ENCODE measurements at regions not wholly inside any gene's neighbourhood (a gene's known extent, or its start where the extent isn't known, plus 50 kb on each side); places are given as distances from the start of the nearest gene placed in this dataset.

GRCh38 chr22:48379371-48379770, 1448.3 kb downstream of the BRD1 start:
- peaks cover 0 to 15% (median 9%) of the 10 kb centered on the region in 8 donors for H3K9me3 ChIP-seq
- 82 to 91% (median 86%) methylated on average over 6 to 13 of the region's 13 CpGs for WGBS, 5 donors
- no peak for DNase-seq
- no peaks in the 10 kb centered on the region for H3K36me3 ChIP-seq
- H3K27ac ChIP-seq: no peak overlapping the region
- TF ChIP-seq POLR2AphosphoS5 (IDR thresholded peaks at IDR 0.05) (no peak), POLR2A (IDR thresholded peaks at IDR 0.05) (no peak)
- TF ChIP-seq, protein P1, sequence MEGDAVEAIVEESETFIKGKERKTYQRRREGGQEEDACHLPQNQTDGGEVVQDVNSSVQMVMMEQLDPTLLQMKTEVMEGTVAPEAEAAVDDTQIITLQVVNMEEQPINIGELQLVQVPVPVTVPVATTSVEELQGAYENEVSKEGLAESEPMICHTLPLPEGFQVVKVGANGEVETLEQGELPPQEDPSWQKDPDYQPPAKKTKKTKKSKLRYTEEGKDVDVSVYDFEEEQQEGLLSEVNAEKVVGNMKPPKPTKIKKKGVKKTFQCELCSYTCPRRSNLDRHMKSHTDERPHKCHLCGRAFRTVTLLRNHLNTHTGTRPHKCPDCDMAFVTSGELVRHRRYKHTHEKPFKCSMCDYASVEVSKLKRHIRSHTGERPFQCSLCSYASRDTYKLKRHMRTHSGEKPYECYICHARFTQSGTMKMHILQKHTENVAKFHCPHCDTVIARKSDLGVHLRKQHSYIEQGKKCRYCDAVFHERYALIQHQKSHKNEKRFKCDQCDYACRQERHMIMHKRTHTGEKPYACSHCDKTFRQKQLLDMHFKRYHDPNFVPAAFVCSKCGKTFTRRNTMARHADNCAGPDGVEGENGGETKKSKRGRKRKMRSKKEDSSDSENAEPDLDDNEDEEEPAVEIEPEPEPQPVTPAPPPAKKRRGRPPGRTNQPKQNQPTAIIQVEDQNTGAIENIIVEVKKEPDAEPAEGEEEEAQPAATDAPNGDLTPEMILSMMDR (IDR thresholded peaks at IDR 0.05 in 8 of 11, conservative IDR thresholded peaks at IDR 0.05 in 3 of 11): no peak
- no peak overlapping the region for H3K4me3 ChIP-seq
- intact Hi-C loops (cut with DNase I; ENCODE audit: low total_unique reads): no loop called here
- H3K27me3 ChIP-seq (replicated peaks in 1 of 7): peaks cover 0 to 57% (median 15%) of the 10 kb centered on the region in 7 donors
- no peaks in the 10 kb centered on the region for H3K4me1 ChIP-seq

DNA sequence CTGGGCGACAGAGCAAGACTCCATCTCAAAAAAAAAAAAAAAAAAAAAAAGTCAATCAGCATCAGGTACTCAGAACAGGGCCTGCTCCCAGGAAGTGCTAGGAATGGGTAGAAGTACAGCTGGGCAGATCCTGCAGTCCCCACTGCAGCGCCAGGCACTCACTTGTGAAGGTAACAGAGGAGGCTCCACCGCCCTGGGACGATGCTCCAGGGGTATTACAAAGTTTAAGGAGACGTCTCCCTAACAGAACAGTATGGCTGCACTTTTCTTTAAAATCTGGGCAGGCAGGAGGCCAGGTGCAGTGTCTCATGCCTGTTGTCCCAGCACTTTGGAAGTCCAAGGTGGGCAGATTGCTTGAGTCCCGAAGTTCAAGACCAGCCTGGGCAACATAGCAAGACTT, 1449.0 kb downstream of the BRD1 start:
- 80 to 96% (median 91%) methylated on average over 6 of the region's 6 CpGs for WGBS, 5 donors
- no peak overlapping the region for H3K4me3 ChIP-seq
- H3K9me3 ChIP-seq: peaks cover 0 to 8% (median 2%) of the 10 kb centered on the region in 8 donors
- H3K27me3 ChIP-seq (replicated peaks in 1 of 7): peaks cover 0 to 62% (median 15%) of the 10 kb centered on the region in 7 donors
- no peaks in the 10 kb centered on the region for H3K4me1 ChIP-seq
- intact Hi-C loops (cut with DNase I; ENCODE audit: low total_unique reads): no loop called here
- H3K36me3 ChIP-seq: no peaks in the 10 kb centered on the region
- peak; percentile 48 for DNase-seq
- TF ChIP-seq, protein P1 (IDR thresholded peaks at IDR 0.05 in 8 of 11, conservative IDR thresholded peaks at IDR 0.05 in 3 of 11): no peak
- no peak for TF ChIP-seq POLR2AphosphoS5 (IDR thresholded peaks at IDR 0.05)
- no peak for TF ChIP-seq POLR2A (IDR thresholded peaks at IDR 0.05)
- H3K27ac ChIP-seq: no peak overlapping the region

DNA sequence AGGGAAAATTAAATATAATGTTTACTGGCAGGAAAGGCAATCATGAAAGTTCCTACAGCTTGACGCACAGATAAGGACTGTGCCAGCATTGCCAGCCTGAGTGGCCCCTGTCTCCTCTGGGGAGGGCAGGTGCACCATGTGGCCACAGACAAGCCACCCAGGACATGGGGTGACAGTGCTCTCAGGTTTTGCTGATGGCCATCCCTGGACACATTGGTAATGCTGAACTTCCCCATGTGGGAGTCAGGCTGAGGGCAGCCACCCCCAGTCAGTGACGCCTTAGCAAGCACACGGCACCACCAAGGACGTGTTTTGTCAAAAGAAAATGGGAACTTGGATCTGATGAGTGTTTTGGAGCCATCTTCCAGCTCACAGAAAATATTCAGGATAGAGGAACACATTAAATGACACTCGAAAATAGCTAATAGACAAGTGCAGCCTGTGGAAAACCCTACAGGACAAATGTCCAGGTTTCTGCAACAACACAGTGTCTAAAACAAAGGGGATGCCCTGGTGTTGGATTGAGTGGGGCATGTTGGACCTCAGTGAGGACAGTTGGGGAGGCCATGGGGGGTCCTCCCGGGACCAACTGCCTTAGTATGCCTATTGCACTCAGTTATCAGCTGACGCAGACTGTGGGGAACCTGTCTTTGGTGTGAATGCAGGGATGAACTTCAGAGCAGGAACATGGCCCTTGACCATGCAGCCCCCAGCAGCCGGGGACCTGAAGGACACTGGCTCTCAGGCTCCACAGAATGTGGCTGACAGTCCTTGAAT, 1450.5 kb downstream of the BRD1 start:
- Histone ChIP-seq H3K4me3 (no peak overlapping the region), H3K27ac (no peak overlapping the region), H3K36me3 (no peaks in the 10 kb centered on the region), H3K4me1 (no peaks in the 10 kb centered on the region), H3K9me3 (no peaks in the 10 kb centered on the region), H3K27me3 (replicated peaks in 1 of 7) (peaks cover 0 to 71% (median 15%) of the 10 kb centered on the region in 7 donors)
- peak; percentile 51 for DNase-seq
- intact Hi-C loops (cut with DNase I; ENCODE audit: low total_unique reads): no loop called here
- TF ChIP-seq POLR2AphosphoS5 (IDR thresholded peaks at IDR 0.05): no peak
- TF ChIP-seq, protein P1 (IDR thresholded peaks at IDR 0.05 in 8 of 11, conservative IDR thresholded peaks at IDR 0.05 in 3 of 11): no peak
- TF ChIP-seq POLR2A (IDR thresholded peaks at IDR 0.05): no peak
- WGBS, 5 donors: 64 to 79% (median 70%) methylated on average over 8 of the region's 8 CpGs

DNA sequence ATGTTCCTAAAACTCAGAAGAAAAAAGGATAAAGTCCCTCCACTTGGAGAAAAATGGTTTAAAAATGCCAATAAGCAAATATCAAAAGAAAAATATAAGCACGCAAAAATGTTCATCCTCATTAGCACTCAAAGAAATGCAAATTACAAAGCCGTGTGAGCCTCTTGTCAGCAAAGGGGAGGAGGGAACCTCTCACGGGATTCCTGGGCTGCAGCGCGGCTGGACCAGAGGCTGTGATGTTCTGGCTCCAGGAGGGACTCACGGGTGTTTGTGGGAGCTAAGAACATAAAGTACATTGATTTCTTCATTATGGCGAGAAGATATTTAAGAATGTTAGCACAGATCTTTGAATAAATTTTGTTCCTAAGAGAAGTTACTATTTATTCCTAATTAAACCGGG, 1451.2 kb downstream of the BRD1 start:
- no peak overlapping the region for H3K4me3 ChIP-seq
- H3K27me3 ChIP-seq (replicated peaks in 1 of 7): peaks cover 0 to 75% (median 15%) of the 10 kb centered on the region in 7 donors
- no peak overlapping the region for H3K27ac ChIP-seq
- H3K4me1 ChIP-seq: no peaks in the 10 kb centered on the region
- H3K36me3 ChIP-seq: no peaks in the 10 kb centered on the region
- DNase-seq: peak; percentile 25
- 25 to 36% (median 30%) methylated on average over 8 of the region's 8 CpGs for WGBS, 5 donors
- intact Hi-C loops (cut with DNase I; ENCODE audit: low total_unique reads): no loop called here
- H3K9me3 ChIP-seq: no peaks in the 10 kb centered on the region
- TF ChIP-seq POLR2A (IDR thresholded peaks at IDR 0.05) (no peak), POLR2AphosphoS5 (IDR thresholded peaks at IDR 0.05) (no peak)
- TF ChIP-seq, protein P1 (IDR thresholded peaks at IDR 0.05 in 8 of 11, conservative IDR thresholded peaks at IDR 0.05 in 3 of 11): no peak

Measured in spleen (tissue), 11 donors.